IMR-90 (cell line): ENCODE measurements at regions not wholly inside any gene's neighbourhood (a gene's known extent, or its start where the extent isn't known, plus 50 kb on each side); places are given as distances from the start of the nearest gene placed in this dataset.

Experiments used
- ATAC-seq: fragments of 200-7000 bp; cut with Tn5 transposase; 2 replicates; pipeline ENCODE4 v1.9.1; 2020; ENCODE audit warnings: low read depth, mild to moderate bottlenecking, moderate library complexity
- BruUV-seq: library from RNA; stranded (reverse); fragments of 400-500 nt; replicated peaks from 2 replicates; lab custom pipeline; 2021; lab: Mats Ljungman, UMichigan
- CTCF ChIA-PET: fragments of 300-600 bp; formaldehyde crosslinking; extraction: SDS; loops from one replicate; lab custom pipeline; 2021; ENCODE audit warnings: antibody characterized with exemption; lab: Yijun Ruan, JAX
- POLR2A ChIA-PET: fragments of 300-600 bp; sonication (Branson Sonifier 250); formaldehyde crosslinking; loops from one replicate; lab custom pipeline; 2022; ENCODE audit warnings: antibody characterized with exemption; ENCODE audit not compliant: unreplicated experiment; lab: Charles Lee
- DNase-seq: peaks from one replicate; pipeline ENCODE4 v3.0.0; 2013
- H2AFZ ChIP-seq: replicated peaks from 2 replicates; pipeline ENCODE3; 2013; ENCODE audit warnings: low read length, mild to moderate bottlenecking; ENCODE audit not compliant: poor library complexity
- H2AK5ac ChIP-seq: 2 replicates; pipeline ENCODE4 v1.6.1; 2013; ENCODE audit warnings: low read depth, low read length, inconsistent platforms
- H2AK9ac ChIP-seq: replicated peaks from 2 replicates; pipeline ENCODE3; 2013; ENCODE audit warnings: mild to moderate bottlenecking, low read depth, low read length, moderate library complexity; ENCODE audit not compliant: poor library complexity
- H2BK120ac ChIP-seq: 2 replicates; pipeline ENCODE4 v1.6.1; 2013; ENCODE audit warnings: low read depth, low read length, inconsistent platforms
- H2BK15ac ChIP-seq: 3 replicates; pipeline ENCODE4 v1.6.1; 2013; ENCODE audit warnings: low read depth, low read length, inconsistent platforms
- H2BK20ac ChIP-seq: 2 replicates; pipeline ENCODE4 v1.6.1; 2013; ENCODE audit warnings: low read depth, mild to moderate bottlenecking, inconsistent platforms, low read length, moderate library complexity
- H2BK5ac ChIP-seq: 2 replicates; pipeline ENCODE4 v1.6.1; 2013; ENCODE audit warnings: mild to moderate bottlenecking, low read depth, low read length, inconsistent platforms; ENCODE audit not compliant: poor library complexity, severe bottlenecking
- H3K14ac ChIP-seq: replicated peaks from 2 replicates; pipeline ENCODE4 v1.6.1; 2013; ENCODE audit warnings: low read depth, low read length, inconsistent platforms
- H3K18ac ChIP-seq: 2 replicates; pipeline ENCODE4 v1.6.1; 2013; ENCODE audit warnings: low read depth, low read length, control low read depth
- H3K23ac ChIP-seq: 2 replicates; pipeline ENCODE4 v1.6.1; 2013; ENCODE audit warnings: low read depth, low read length, inconsistent platforms
- H3K27ac ChIP-seq: 2 replicates; pipeline ENCODE4 v1.5.1; 2013; ENCODE audit warnings: mild to moderate bottlenecking, control low read depth, low read length; ENCODE audit not compliant: insufficient read depth
- H3K27me3 ChIP-seq: 2 replicates; pipeline ENCODE4 v1.6.1; 2013; ENCODE audit warnings: low read length; ENCODE audit not compliant: control insufficient read depth, insufficient read depth
- H3K36me3 ChIP-seq: 2 replicates; pipeline ENCODE4 v1.6.1; 2013; ENCODE audit warnings: low read length, mixed read lengths; ENCODE audit not compliant: control insufficient read depth, insufficient read depth
- H3K4ac ChIP-seq: 2 replicates; pipeline ENCODE4 v1.6.1; 2013; ENCODE audit warnings: low read depth, low read length, inconsistent platforms
- H3K4me1 ChIP-seq: 2 replicates; pipeline ENCODE4 v1.6.1; 2013; ENCODE audit warnings: low read length, mixed read lengths; ENCODE audit not compliant: control insufficient read depth, insufficient read depth
- H3K4me2 ChIP-seq: 2 replicates; pipeline ENCODE4 v1.6.1; 2013; ENCODE audit warnings: low read depth, mild to moderate bottlenecking, control low read depth, low read length, moderate library complexity
- H3K4me3 ChIP-seq: 2 replicates; pipeline ENCODE4 v1.5.1; 2013; ENCODE audit warnings: low read depth, mild to moderate bottlenecking, control low read depth, low read length, moderate library complexity; ENCODE audit not compliant: insufficient read depth
- H3K56ac ChIP-seq: 2 replicates; pipeline ENCODE4 v1.6.1; 2013; ENCODE audit warnings: low read length, inconsistent platforms; ENCODE audit not compliant: insufficient read depth; ENCODE audit errors: extremely low read depth
- H3K79me1 ChIP-seq, 2 experiments: 2 replicates each; pipeline ENCODE4 v1.6.1; 2013; ENCODE audit warnings: low read length in 2 of 2, inconsistent platforms in 1 of 2, low read depth in 1 of 2
- H3K9ac ChIP-seq: 2 replicates; pipeline ENCODE4 v1.6.1; 2013; ENCODE audit warnings: low read depth, low read length, control low read depth
- H3K9me1 ChIP-seq: 2 replicates; pipeline ENCODE4 v1.6.1; 2013; ENCODE audit warnings: low read length, inconsistent platforms; ENCODE audit not compliant: insufficient read depth
- H3K9me3 ChIP-seq: 2 replicates; pipeline ENCODE4 v1.6.1; 2013; ENCODE audit warnings: low read length; ENCODE audit not compliant: control insufficient read depth, insufficient read depth
- H4K20me1 ChIP-seq: 2 replicates; pipeline ENCODE4 v1.6.1; 2013; ENCODE audit warnings: low read length, inconsistent platforms; ENCODE audit not compliant: insufficient read depth
- H4K5ac ChIP-seq: 2 replicates; pipeline ENCODE4 v1.6.1; 2013; ENCODE audit warnings: mild to moderate bottlenecking, low read depth, low read length, control low read depth
- H4K8ac ChIP-seq, 2 experiments: 2 replicates each; pipeline ENCODE4 v1.6.1; 2013; ENCODE audit warnings: low read depth in 2 of 2, low read length in 2 of 2, control low read depth in 1 of 2, inconsistent platforms in 1 of 2
- H4K91ac ChIP-seq: 2 replicates; pipeline ENCODE4 v1.6.1; 2013; ENCODE audit warnings: low read depth, low read length, inconsistent platforms; ENCODE audit not compliant: insufficient read depth
- BHLHE40 ChIP-seq: fragments of 150-350 bp; IDR thresholded peaks from 2 replicates; pipeline ENCODE4 v1.6.1; 2016; ENCODE audit warnings: mild to moderate bottlenecking, low read depth, low read length
- CHD1 ChIP-seq: IDR thresholded peaks from 2 replicates; pipeline ENCODE4 v1.6.1; 2012; ENCODE audit warnings: low read depth, low read length, improper control_type of control experiment
- ELK1 ChIP-seq: fragments of 150-350 bp; IDR thresholded peaks from 2 replicates; pipeline ENCODE4 v1.6.1; 2016; ENCODE audit warnings: low read depth, mild to moderate bottlenecking, low read length, moderate library complexity, borderline replicate concordance
- FOS ChIP-seq: fragments of 150-350 bp; IDR thresholded peaks from 2 replicates; pipeline ENCODE4 v1.6.1; 2016; ENCODE audit warnings: low read depth, low read length
- MAFK ChIP-seq: IDR thresholded peaks from 2 replicates; pipeline ENCODE4 v1.6.1; 2012; ENCODE audit warnings: low read depth, low read length, improper control_type of control experiment
- MAZ ChIP-seq: IDR thresholded peaks from 2 replicates; pipeline ENCODE4 v1.6.1; 2012; ENCODE audit warnings: low read depth, mild to moderate bottlenecking, low read length, improper control_type of control experiment, moderate library complexity, borderline replicate concordance
- MXI1 ChIP-seq: IDR thresholded peaks from 2 replicates; pipeline ENCODE4 v1.6.1; 2012; ENCODE audit warnings: low read depth, mild to moderate bottlenecking, low read length, moderate library complexity, borderline replicate concordance
- POLR2A ChIP-seq: IDR thresholded peaks from 2 replicates; pipeline ENCODE4 v1.6.1; 2012; ENCODE audit warnings: mild to moderate bottlenecking, low read depth, low read length
- RCOR1 ChIP-seq: IDR thresholded peaks from 2 replicates; pipeline ENCODE4 v1.6.1; 2012; ENCODE audit warnings: mild to moderate bottlenecking, low read length, improper control_type of control experiment; ENCODE audit not compliant: insufficient replicate concordance
- RFX5 ChIP-seq: IDR thresholded peaks from 2 replicates; pipeline ENCODE4 v1.8.0; 2012; ENCODE audit warnings: low read depth, mild to moderate bottlenecking, low read length, moderate library complexity
- SMC3 ChIP-seq: fragments of 150-350 bp; IDR thresholded peaks from 2 replicates; pipeline ENCODE4 v1.6.1; 2016; ENCODE audit warnings: low read depth, mild to moderate bottlenecking, antibody characterized with exemption, low read length, moderate library complexity
- USF2 ChIP-seq: fragments of 150-350 bp; IDR thresholded peaks from 2 replicates; pipeline ENCODE4 v1.6.1; 2017; ENCODE audit warnings: mild to moderate bottlenecking, antibody characterized with exemption, low read length, low read depth
- WGBS, 2 experiments: methylation state at CpG; one replicate each; pipeline versions ENCODE4 v1.1.5 to v1.1.7; 2013; ENCODE audit warnings: missing lambda C conversion rate in 2 of 2; ENCODE audit not compliant: insufficient read length in 1 of 2; ENCODE audit errors: extremely low coverage in 2 of 2; 5-methylcytosine and 5-hydroxymethylcytosine counted together
- dilution Hi-C: fragments of 300-500 bp; cut with HindIII; formaldehyde crosslinking; loops from one replicate; pipeline ENCODE4 v1.14.3; 2018; ENCODE audit warnings: low sequenced_read_pairs; ENCODE audit not compliant: unreplicated experiment
- in situ Hi-C: fragments of 300-500 bp; cut with MboI; formaldehyde crosslinking; loops from 3 replicates; pipeline ENCODE4 v1.14.3; 2019; ENCODE audit warnings: low sequenced_read_pairs, inconsistent platforms, mixed read lengths
- intact Hi-C: fragments of 100-400 bp; cut with micrococcal nuclease; formaldehyde crosslinking; loops from 2 replicates; pipeline ENCODE4 v1.10.0; 2022

GRCh38 chr6:154602708-154603107 lies 92.2 kb upstream of the CNKSR3 start:
- Histone ChIP-seq H3K36me3 (no peaks in the 10 kb centered on the region), H3K27ac (no peak overlapping the region), H2AK5ac (no peak overlapping the region), H3K79me1 (no peaks in the 10 kb centered on the region), H3K56ac (no peak overlapping the region), H3K9me3 (no peaks in the 10 kb centered on the region), H3K23ac (no peak overlapping the region), H4K20me1 (no peaks in the 10 kb centered on the region), H2AK9ac (no peak overlapping the region), H3K9ac (no peak overlapping the region), H2BK15ac (no peak overlapping the region), H3K4me1 (no peaks in the 10 kb centered on the region; the same call in 1 of the 2 replicates), H4K8ac (no peak overlapping the region), H3K4me2 (no peak overlapping the region), H3K18ac (no peak overlapping the region), H3K4ac (no peak overlapping the region), H3K14ac (no peak overlapping the region), H4K5ac (no peak overlapping the region), H2BK5ac (no peak overlapping the region), H2AFZ (no peak overlapping the region), H3K9me1 (no peaks in the 10 kb centered on the region), H4K91ac (no peak overlapping the region), H3K4me3 (no peak overlapping the region), H3K27me3 (no peaks in the 10 kb centered on the region), H2BK20ac (no peak overlapping the region), H2BK120ac (no peak overlapping the region)
- dilution Hi-C loops (no loop called here), in situ Hi-C loops (no loop called here), intact Hi-C loops (no loop called here)
- no TSS peak for BruUV-seq
- CTCF ChIA-PET = no interaction called here
- TF ChIP-seq ELK1 = no peak
- no peak for TF ChIP-seq POLR2A
- no peak for TF ChIP-seq FOS
- TF ChIP-seq BHLHE40 = no peak
- no peak for TF ChIP-seq MAZ
- TF ChIP-seq MXI1 = no peak
- no peak for TF ChIP-seq SMC3
- no peak for TF ChIP-seq MAFK
- TF ChIP-seq RFX5 = no peak
- no peak for TF ChIP-seq RCOR1
- TF ChIP-seq USF2 = no peak
- no peak for TF ChIP-seq CHD1
- peak; percentile 44; the same call in 1 of the 2 replicates for ATAC-seq
- POLR2A ChIA-PET = no interaction called here
- no peak for DNase-seq
- WGBS, 2 experiments = no CpG with 5 or more reads among the region's 2 CpGs
